HepG2 (cell line): ENCODE measurements at regions not wholly inside any gene's neighbourhood (a gene's known extent, or its start where the extent isn't known, plus 50 kb on each side); places are given as distances from the start of the nearest gene placed in this dataset.

ENCODE experiments used
- ATAC-seq: fragments of 200-7000 bp; cut with Tn5 transposase; 3 replicates; pipeline ENCODE4 v1.9.1; 2020; ENCODE audit warnings: mild to moderate bottlenecking, moderate library complexity
- BruUV-seq: library from RNA; stranded (reverse); fragments of 400-500 nt; replicated peaks from 2 replicates; lab custom pipeline; 2021; lab: Mats Ljungman, UMichigan
- CTCF ChIA-PET: fragments of 300-600 bp; formaldehyde crosslinking; extraction: SDS; loops from one replicate; lab custom pipeline; 2021; ENCODE audit warnings: low total read pairs, inconsistent platforms, low intra/inter-chr PET ratio; lab: Yijun Ruan, JAX
- POLR2A ChIA-PET: fragments of 350-600 bp; sonication (Branson Sonifier 250); formaldehyde crosslinking; loops from one replicate; lab custom pipeline; 2020; ENCODE audit warnings: antibody characterized with exemption, inconsistent platforms; lab: Yijun Ruan, JAX
- DNase-seq: peaks from one replicate; pipeline ENCODE4 v3.0.0-alpha.2; 2015; ENCODE audit warnings: low spot score
- FAIRE-seq: peaks from 3 replicates; lab custom pipeline; 2011; peaks lifted over from hg19 to GRCh38; lab: Jason Lieb, UNC
- H2AFZ ChIP-seq: one replicate; pipeline ENCODE4 v1.6.1; 2011; ENCODE audit warnings: low read length, inconsistent platforms
- H3K27ac ChIP-seq: fragments of 300-600 bp; 3 replicates; pipeline ENCODE4 v1.8.0; 2011; ENCODE audit warnings: mixed run types, mild to moderate bottlenecking, mixed read lengths, low read length, inconsistent platforms; ENCODE audit not compliant: insufficient read depth; ENCODE audit errors: extremely low read length
- H3K27me3 ChIP-seq, 2 experiments: fragments of 200-600 bp in 1 of 2; 2 replicates in 1 of 2; 3 replicates in 1 of 2; pipeline versions ENCODE4 v1.6.0 to v1.8.0; 2011; ENCODE audit warnings: low read length in 2 of 2, mild to moderate bottlenecking in 2 of 2, moderate library complexity in 2 of 2, inconsistent platforms in 1 of 2; ENCODE audit not compliant: insufficient read depth in 2 of 2, control insufficient read depth in 1 of 2
- H3K36me3 ChIP-seq, 2 experiments: fragments of 200-600 bp in 1 of 2; replicated peaks in 1 of 2; 2 replicates in 1 of 2; 3 replicates in 1 of 2; pipeline versions ENCODE4 v1.5.1 to v1.8.0; 2011; ENCODE audit warnings: low read length in 2 of 2, inconsistent platforms in 1 of 2; ENCODE audit not compliant: insufficient read depth in 2 of 2, control insufficient read depth in 1 of 2
- H3K4me1 ChIP-seq: 2 replicates; pipeline ENCODE4 v1.5.1; 2012; ENCODE audit warnings: low read length, inconsistent platforms; ENCODE audit not compliant: insufficient read depth
- H3K4me2 ChIP-seq: 2 replicates; pipeline ENCODE4 v1.6.0; 2011; ENCODE audit warnings: low read depth, low read length, inconsistent platforms
- H3K4me3 ChIP-seq, 3 experiments: fragments of 200-600 bp in 1 of 3; sonication (generic), shearing (Covaris generic) in 1 of 3; replicated peaks in 1 of 3; 2 replicates each; pipeline ENCODE4 v1.5.1; 2011 to 2016; ENCODE audit warnings: low read length in 3 of 3, inconsistent platforms in 2 of 3, low read depth in 2 of 3, mild to moderate bottlenecking in 2 of 3, control low read depth in 1 of 3, mixed read lengths in 1 of 3; ENCODE audit not compliant: insufficient read depth in 1 of 3
- H3K79me2 ChIP-seq: one replicate; pipeline ENCODE4 v1.6.1; 2011; ENCODE audit warnings: low read length, inconsistent platforms; ENCODE audit not compliant: insufficient read depth
- H3K9ac ChIP-seq: 2 replicates; pipeline ENCODE4 v1.6.0; 2011; ENCODE audit warnings: mild to moderate bottlenecking, low read depth, low read length, inconsistent platforms; ENCODE audit not compliant: insufficient read depth
- H3K9me3 ChIP-seq: 2 replicates; pipeline ENCODE4 v1.5.1; 2012; ENCODE audit warnings: mild to moderate bottlenecking, low read length
- H4K20me1 ChIP-seq: 2 replicates; pipeline ENCODE4 v1.6.0; 2011; ENCODE audit warnings: inconsistent platforms, mild to moderate bottlenecking, low read length, moderate library complexity; ENCODE audit not compliant: insufficient read depth
- ARNTL ChIP-seq: sonication (generic); formaldehyde crosslinking; IDR thresholded peaks from 2 replicates; pipeline ENCODE4 v1.4.0; 2020; ENCODE audit warnings: mild to moderate bottlenecking, missing genetic modification reagents
- MYPOP ChIP-seq: sonication (generic); formaldehyde crosslinking; IDR thresholded peaks from 2 replicates; pipeline ENCODE4 v1.8.1; 2023; ENCODE audit warnings: mild to moderate bottlenecking, moderate library complexity, missing genetic modification reagents
- PAXIP1 ChIP-seq: sonication (generic); formaldehyde crosslinking; conservative IDR thresholded peaks from 2 replicates; pipeline ENCODE4 v1.4.0; 2020; ENCODE audit warnings: mild to moderate bottlenecking, missing genetic modification reagents, moderate library complexity
- SIN3A ChIP-seq: IDR thresholded peaks from 2 replicates; pipeline ENCODE4 v1.6.1; 2011; ENCODE audit warnings: low read depth, mild to moderate bottlenecking, control low read depth, low read length, borderline replicate concordance
- TEAD3 ChIP-seq: optimal IDR thresholded peaks from 2 replicates; pipeline ENCODE3; 2016; ENCODE audit warnings: borderline replicate concordance
- XBP1 ChIP-seq: sonication (generic); formaldehyde crosslinking; IDR thresholded peaks from 2 replicates; pipeline ENCODE4 v1.5.0; 2020; ENCODE audit warnings: missing genetic modification reagents
- ZNF598 ChIP-seq: sonication (generic); formaldehyde crosslinking; IDR thresholded peaks from 2 replicates; pipeline ENCODE4 v1.5.1; 2020; ENCODE audit warnings: mild to moderate bottlenecking, missing genetic modification reagents, borderline replicate concordance
- WGBS: methylation state at CpG from one replicate; pipeline ENCODE4 v1.1.6; 2017; ENCODE audit warnings: low lambda C conversion rate; 5-methylcytosine and 5-hydroxymethylcytosine counted together
- in situ Hi-C: cut with HindIII; loops from 2 replicates; pipeline ENCODE4 v1.10.0; 2017; ENCODE audit warnings: low pct_unique_long_range_greater_than_20kb; ENCODE audit not compliant: extremely low pct_ligation_motif_present
- intact Hi-C: fragments of 100-400 bp; cut with micrococcal nuclease; formaldehyde crosslinking; loops from one replicate; pipeline ENCODE4 v1.10.0; 2022; ENCODE audit not compliant: unreplicated experiment

- H3K4me3 ChIP-seq = no peak overlapping the region
- no peaks in the 10 kb centered on the region for H4K20me1 ChIP-seq
- H3K36me3 ChIP-seq = no peaks in the 10 kb centered on the region
- no peak for ATAC-seq
- H3K9me3 ChIP-seq = peaks cover 6% of the 10 kb centered on the region; the same call in 1 of the 2 replicates
- no TSS peak for BruUV-seq
- no peaks in the 10 kb centered on the region for H3K79me2 ChIP-seq
- H3K27me3 ChIP-seq = no peaks in the 10 kb centered on the region
- H3K4me1 ChIP-seq = no peaks in the 10 kb centered on the region
- H3K9ac ChIP-seq = no peak overlapping the region
- intact Hi-C loops = no loop called here
- TF ChIP-seq ARNTL (CRISPR knock-in tag) (no peak), ZNF598 (CRISPR knock-in tag) (no peak)
- TF ChIP-seq, all 625 proteins: peak for 0
- POLR2A ChIA-PET = no interaction called here
- CTCF ChIA-PET = no interaction called here
- no peak for FAIRE-seq
- WGBS = 0% methylated on average over 2 of the region's 3 CpGs
- no peak for DNase-seq
- Histone ChIP-seq H2AFZ (no peak overlapping the region), H3K27ac (no peak overlapping the region), H3K4me2 (no peak overlapping the region)
- in situ Hi-C loops = no loop called here
These were observed 1226.0 kb downstream of the CDY2B start for GRCh38 chrY:16653971-16654370.

- FAIRE-seq (no peak), ATAC-seq (no peak), DNase-seq (no peak)
- Histone ChIP-seq H3K9ac (no peak overlapping the region), H2AFZ (no peak overlapping the region), H3K4me3 (no peak overlapping the region), H3K4me1 (no peaks in the 10 kb centered on the region), H3K27me3 (no peaks in the 10 kb centered on the region), H4K20me1 (no peaks in the 10 kb centered on the region), H3K27ac (no peak overlapping the region), H3K36me3 (no peaks in the 10 kb centered on the region), H3K4me2 (no peak overlapping the region), H3K9me3 (peaks cover 9% of the 10 kb centered on the region; the same call in 1 of the 2 replicates), H3K79me2 (no peaks in the 10 kb centered on the region)
- CTCF ChIA-PET = no interaction called here
- no TSS peak for BruUV-seq
- in situ Hi-C loops (no loop called here), intact Hi-C loops (no loop called here)
- TF ChIP-seq SIN3A (no peak), ZNF598 (CRISPR knock-in tag) (no peak), TEAD3 (CRISPR knock-in tag) (no peak), XBP1 (CRISPR knock-in tag) (no peak), MYPOP (CRISPR knock-in tag) (no peak), PAXIP1 (CRISPR knock-in tag) (no peak)
- 63% methylated on average over 3 of the region's 3 CpGs for WGBS
- POLR2A ChIA-PET = no interaction called here
These were observed 1234.0 kb downstream of the CDY2B start for GRCh38 chrY:16645991-16646390.
